ENCODE measurements at regions not wholly inside any gene's neighbourhood (a gene's known extent, or its start where the extent isn't known, plus 50 kb on each side); places are given as distances from the start of the nearest gene placed in this dataset.

GRCh38 chr19:31881988-31882387, 463.4 kb upstream of the ZNF507 start:
- TF ChIP-seq CTCF (optimal IDR thresholded peaks at IDR 0.05 in 1 of 3, IDR thresholded peaks at IDR 0.05 in 1 of 3, conservative IDR thresholded peaks at IDR 0.05 in 1 of 3; ENCODE audit: extremely low read depth in 1 of 3, insufficient read depth in 2 of 3, low read length in 3 of 3) (no peak), EZH2 (IDR thresholded peaks at IDR 0.05; ENCODE audit: low read length) (no peak)
- FAIRE-seq (no peak), DNase-seq (ENCODE audit: low read depth, low spot score) (no peak)
- H3K4me3 ChIP-seq (ENCODE audit: control insufficient read depth in 2 of 3, extremely low read depth in 1 of 3, insufficient read depth in 2 of 3, low read depth in 1 of 3, low read length in 3 of 3), result no peak overlapping the region
- H3K36me3 ChIP-seq (ENCODE audit: control insufficient read depth in 2 of 2, extremely low read depth in 1 of 2, insufficient read depth in 2 of 2, low read length in 2 of 2), result no peaks in the 10 kb centered on the region
- no peak overlapping the region for H3K4me2 ChIP-seq (ENCODE audit: control insufficient read depth, extremely low read depth, insufficient read depth, low read depth, low read length)
- dilution Hi-C loops (cut with MboI; ENCODE audit: extremely low pct_ligation_motif_present, low sequenced_read_pairs), result no loop called here
- H3K9me3 ChIP-seq (ENCODE audit: control insufficient read depth, low read depth, low read length), result peaks cover 3% of the 10 kb centered on the region
- no peak overlapping the region for H3K27ac ChIP-seq (ENCODE audit: control insufficient read depth, insufficient read depth, low read length)
- no peaks in the 10 kb centered on the region for H3K79me2 ChIP-seq (ENCODE audit: control insufficient read depth, insufficient read depth, low read length)
- no peaks in the 10 kb centered on the region for H3K27me3 ChIP-seq (ENCODE audit: control insufficient read depth, extremely low read depth, insufficient read depth, low read length)
- no peak overlapping the region for H2AFZ ChIP-seq (ENCODE audit: control insufficient read depth, low read length)
- H3K9me1 ChIP-seq (ENCODE audit: control insufficient read depth, extremely low read depth, insufficient read depth, low read length), result no peaks in the 10 kb centered on the region
- no peaks in the 10 kb centered on the region for H3K4me1 ChIP-seq (ENCODE audit: control insufficient read depth, extremely low read depth, insufficient read depth, low read length)
- H4K20me1 ChIP-seq (ENCODE audit: control insufficient read depth, extremely low read depth, insufficient read depth, low read length), result no peaks in the 10 kb centered on the region
- no peak overlapping the region for H3K9ac ChIP-seq (ENCODE audit: control insufficient read depth, extremely low read depth, insufficient read depth, low read length)

GRCh38 chr19:31882709-31883108, 462.7 kb upstream of the ZNF507 start:
- Histone ChIP-seq H3K4me2 (ENCODE audit: control insufficient read depth, extremely low read depth, insufficient read depth, low read depth, low read length) (no peak overlapping the region), H3K27ac (ENCODE audit: control insufficient read depth, insufficient read depth, low read length) (no peak overlapping the region), H3K4me1 (ENCODE audit: control insufficient read depth, extremely low read depth, insufficient read depth, low read length) (no peaks in the 10 kb centered on the region), H3K36me3 (ENCODE audit: control insufficient read depth in 2 of 2, extremely low read depth in 1 of 2, insufficient read depth in 2 of 2, low read length in 2 of 2) (no peaks in the 10 kb centered on the region), H3K9me3 (ENCODE audit: control insufficient read depth, low read depth, low read length) (no peaks in the 10 kb centered on the region), H3K4me3 (ENCODE audit: control insufficient read depth in 2 of 3, extremely low read depth in 1 of 3, insufficient read depth in 2 of 3, low read depth in 1 of 3, low read length in 3 of 3) (no peak overlapping the region), H3K9ac (ENCODE audit: control insufficient read depth, extremely low read depth, insufficient read depth, low read length) (no peak overlapping the region), H3K27me3 (ENCODE audit: control insufficient read depth, extremely low read depth, insufficient read depth, low read length) (no peaks in the 10 kb centered on the region), H3K9me1 (ENCODE audit: control insufficient read depth, extremely low read depth, insufficient read depth, low read length) (no peaks in the 10 kb centered on the region), H4K20me1 (ENCODE audit: control insufficient read depth, extremely low read depth, insufficient read depth, low read length) (no peaks in the 10 kb centered on the region), H3K79me2 (ENCODE audit: control insufficient read depth, insufficient read depth, low read length) (no peaks in the 10 kb centered on the region), H2AFZ (ENCODE audit: control insufficient read depth, low read length) (no peak overlapping the region)
- no peak for FAIRE-seq
- TF ChIP-seq CTCF (optimal IDR thresholded peaks at IDR 0.05 in 1 of 3, IDR thresholded peaks at IDR 0.05 in 1 of 3, conservative IDR thresholded peaks at IDR 0.05 in 1 of 3; ENCODE audit: extremely low read depth in 1 of 3, insufficient read depth in 2 of 3, low read length in 3 of 3) (no peak), EZH2 (IDR thresholded peaks at IDR 0.05; ENCODE audit: low read length) (no peak)
- dilution Hi-C loops (cut with MboI; ENCODE audit: extremely low pct_ligation_motif_present, low sequenced_read_pairs), result no loop called here
- DNase-seq (ENCODE audit: low read depth, low spot score), result no peak

Measured in keratinocyte (primary cell).